ENCODE measurements at regions not wholly inside any gene's neighbourhood (a gene's known extent, or its start where the extent isn't known, plus 50 kb on each side); places are given as distances from the start of the nearest gene placed in this dataset.
A peak's percentile ranks its signal among the peaks of the same experiment; 100 is the strongest.

GRCh38 chr2:215793747-215794595, 219.4 kb downstream of the MREG start (continued):
- no peak; the same call in 1 of the 2 replicates for TF ChIP-seq ETS1 (CRISPR knock-in tag; IDR thresholded peaks at IDR 0.05)
- no peak for TF ChIP-seq ZNF749 (CRISPR knock-in tag; IDR thresholded peaks at IDR 0.05; ENCODE audit: borderline replicate concordance)
- TF ChIP-seq NR2F2 (IDR thresholded peaks at IDR 0.05; ENCODE audit: borderline replicate concordance, low read depth), result peak; percentile 93
- no peak for TF ChIP-seq PAX8 (CRISPR knock-in tag; IDR thresholded peaks at IDR 0.05; ENCODE audit: borderline replicate concordance)
- peak; percentile 78 for TF ChIP-seq HOXA3 (CRISPR knock-in tag; IDR thresholded peaks at IDR 0.05)
- TF ChIP-seq ZNF34 (CRISPR knock-in tag; IDR thresholded peaks at IDR 0.05; ENCODE audit: borderline replicate concordance), result no peak
- TF ChIP-seq, protein P1, sequence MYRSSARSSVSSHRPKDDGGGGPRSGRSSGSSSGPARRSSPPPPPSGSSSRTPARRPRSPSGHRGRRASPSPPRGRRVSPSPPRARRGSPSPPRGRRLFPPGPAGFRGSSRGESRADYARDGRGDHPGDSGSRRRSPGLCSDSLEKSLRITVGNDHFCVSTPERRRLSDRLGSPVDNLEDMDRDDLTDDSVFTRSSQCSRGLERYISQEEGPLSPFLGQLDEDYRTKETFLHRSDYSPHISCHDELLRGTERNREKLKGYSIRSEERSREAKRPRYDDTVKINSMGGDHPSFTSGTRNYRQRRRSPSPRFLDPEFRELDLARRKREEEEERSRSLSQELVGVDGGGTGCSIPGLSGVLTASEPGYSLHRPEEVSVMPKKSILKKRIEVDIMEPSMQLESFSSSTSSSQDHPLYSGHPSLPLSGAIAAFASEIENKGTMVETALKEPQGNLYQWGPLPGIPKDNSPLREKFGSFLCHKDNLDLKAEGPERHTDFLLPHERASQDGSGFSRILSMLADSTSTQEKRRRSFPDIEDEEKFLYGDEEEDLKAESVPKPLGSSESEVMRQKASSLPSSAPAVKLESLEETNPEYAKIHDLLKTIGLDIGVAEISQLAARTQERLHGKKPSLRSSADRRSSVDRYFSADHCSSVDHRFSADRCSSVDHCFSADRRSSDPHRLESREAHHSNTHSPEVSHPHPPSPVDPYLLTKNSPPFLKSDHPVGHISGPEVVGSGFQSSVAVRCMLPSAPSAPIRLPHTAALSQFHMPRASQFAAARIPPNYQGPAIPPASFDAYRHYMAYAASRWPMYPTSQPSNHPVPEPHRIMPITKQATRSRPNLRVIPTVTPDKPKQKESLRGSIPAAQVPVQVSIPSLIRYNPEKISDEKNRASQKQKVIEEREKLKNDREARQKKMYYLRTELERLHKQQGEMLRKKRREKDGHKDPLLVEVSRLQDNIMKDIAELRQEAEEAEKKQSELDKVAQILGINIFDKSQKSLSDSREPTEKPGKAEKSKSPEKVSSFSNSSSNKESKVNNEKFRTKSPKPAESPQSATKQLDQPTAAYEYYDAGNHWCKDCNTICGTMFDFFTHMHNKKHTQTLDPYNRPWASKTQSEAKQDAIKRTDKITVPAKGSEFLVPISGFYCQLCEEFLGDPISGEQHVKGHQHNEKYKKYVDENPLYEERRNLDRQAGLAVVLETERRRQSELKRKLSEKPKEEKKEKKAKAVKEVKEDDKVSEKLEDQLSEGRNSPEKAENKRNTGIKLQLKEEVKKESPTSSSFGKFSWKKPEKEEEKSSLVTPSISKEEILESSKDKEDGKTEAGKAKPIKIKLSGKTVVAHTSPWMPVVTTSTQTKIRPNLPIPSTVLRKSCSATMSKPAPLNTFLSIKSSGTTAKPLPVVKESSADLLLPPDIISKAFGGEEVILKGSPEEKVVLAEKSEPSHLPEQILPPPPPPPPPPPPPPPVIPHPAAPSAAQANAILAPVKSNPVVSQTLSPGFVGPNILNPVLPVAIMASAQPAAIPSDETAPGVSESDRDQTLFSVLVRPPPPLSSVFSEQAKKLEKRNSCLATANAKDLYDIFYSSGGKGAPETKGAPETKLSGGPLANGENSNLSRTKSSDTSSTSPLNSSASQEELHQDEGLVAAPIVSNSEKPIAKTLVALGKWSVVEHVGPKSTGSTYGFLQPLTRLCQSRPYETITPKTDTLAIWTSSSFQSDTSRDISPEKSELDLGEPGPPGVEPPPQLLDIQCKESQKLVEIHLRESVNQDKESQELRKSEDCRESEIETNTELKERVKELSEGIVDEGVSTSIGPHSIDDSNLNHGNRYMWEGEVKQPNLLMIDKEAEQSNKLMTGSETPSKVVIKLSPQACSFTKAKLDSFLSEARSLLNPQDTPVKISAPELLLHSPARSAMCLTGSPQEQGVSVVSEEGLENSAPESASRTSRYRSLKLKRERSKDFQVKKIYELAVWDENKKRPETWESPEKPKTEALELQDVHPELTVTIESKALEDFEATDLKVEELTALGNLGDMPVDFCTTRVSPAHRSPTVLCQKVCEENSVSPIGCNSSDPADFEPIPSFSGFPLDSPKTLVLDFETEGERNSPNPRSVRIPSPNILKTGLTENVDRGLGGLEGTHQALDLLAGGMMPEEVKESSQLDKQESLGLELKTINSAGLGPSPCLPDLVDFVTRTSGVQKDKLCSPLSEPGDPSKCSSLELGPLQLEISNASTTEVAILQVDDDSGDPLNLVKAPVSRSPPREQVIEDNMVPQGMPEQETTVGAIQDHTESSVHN (CRISPR knock-in tag; IDR thresholded peaks at IDR 0.05), result no peak
- no peak for TF ChIP-seq ZNF724P (CRISPR knock-in tag; IDR thresholded peaks at IDR 0.05; ENCODE audit: borderline replicate concordance)
- TF ChIP-seq ZNF292 (CRISPR knock-in tag; IDR thresholded peaks at IDR 0.05; ENCODE audit: borderline replicate concordance, low read depth), result peak; percentile 90
- no peak for TF ChIP-seq ZNF484 (CRISPR knock-in tag; IDR thresholded peaks at IDR 0.05; ENCODE audit: borderline replicate concordance, low read depth)
- no peak for TF ChIP-seq MIER3 (CRISPR knock-in tag; IDR thresholded peaks at IDR 0.05; ENCODE audit: borderline replicate concordance)
- TF ChIP-seq KMT2A (CRISPR knock-in tag; IDR thresholded peaks at IDR 0.05), result no peak
- no peak for TF ChIP-seq ZNF616 (CRISPR knock-in tag; IDR thresholded peaks at IDR 0.05; ENCODE audit: low read depth)
- TF ChIP-seq ZNF3 (CRISPR knock-in tag; IDR thresholded peaks at IDR 0.05), result peak; percentile 79; the same call in 1 of the 2 replicates
- peak; percentile 88 for TF ChIP-seq HNF4A (CRISPR knock-in tag; IDR thresholded peaks at IDR 0.05)
- peak; percentile 14; the same call in 1 of the 2 replicates for TF ChIP-seq POLR2AphosphoS5 (IDR thresholded peaks at IDR 0.05; ENCODE audit: low read depth, low read length)
- TF ChIP-seq HNRNPLL (IDR thresholded peaks at IDR 0.05; ENCODE audit: low read depth, low read length, poor library complexity, severe bottlenecking), result no peak
- TF ChIP-seq NFE2L2 (IDR thresholded peaks at IDR 0.05; ENCODE audit: low read length), result no peak
- TF ChIP-seq HINFP (CRISPR knock-in tag; IDR thresholded peaks at IDR 0.05; ENCODE audit: low read depth), result 0 out of 2 replicates have a peak, but pooled peaks have one; percentile 21

Data from HepG2 (cell line).